Left renal cortex interstitium (tissue), 4 donors: ENCODE measurements at regions not wholly inside any gene's neighbourhood (a gene's known extent, or its start where the extent isn't known, plus 50 kb on each side); places are given as distances from the start of the nearest gene placed in this dataset.

Experiments
- DNase-seq, 4 donors: peaks; one replicate each; pipeline ENCODE4 v3.0.0-alpha.2; 2013; ENCODE audit warnings: low read depth in 4 of 4, low spot score in 2 of 4, missing footprints in 1 of 4

DNA sequence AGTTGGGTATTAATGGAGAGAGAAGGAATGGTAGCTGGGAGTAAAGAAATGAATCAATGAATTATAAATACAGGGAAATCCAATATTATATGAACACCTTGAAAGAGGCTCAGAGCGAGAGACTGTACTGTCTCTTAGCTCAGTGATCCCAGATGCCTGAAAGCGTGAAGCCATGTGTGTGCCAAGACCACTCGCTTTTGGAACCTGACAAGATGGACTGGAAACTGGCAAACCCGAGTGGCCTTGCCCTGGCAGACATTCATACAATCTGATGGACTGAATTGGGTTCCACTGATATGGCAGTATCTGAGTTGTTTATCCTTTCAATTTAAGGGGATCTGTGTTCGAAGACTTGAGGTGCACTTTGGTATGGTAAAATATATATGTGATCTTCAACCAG lies 170.3 kb downstream of the ERCC6L2 start:
- DNase-seq, result no peak

DNA sequence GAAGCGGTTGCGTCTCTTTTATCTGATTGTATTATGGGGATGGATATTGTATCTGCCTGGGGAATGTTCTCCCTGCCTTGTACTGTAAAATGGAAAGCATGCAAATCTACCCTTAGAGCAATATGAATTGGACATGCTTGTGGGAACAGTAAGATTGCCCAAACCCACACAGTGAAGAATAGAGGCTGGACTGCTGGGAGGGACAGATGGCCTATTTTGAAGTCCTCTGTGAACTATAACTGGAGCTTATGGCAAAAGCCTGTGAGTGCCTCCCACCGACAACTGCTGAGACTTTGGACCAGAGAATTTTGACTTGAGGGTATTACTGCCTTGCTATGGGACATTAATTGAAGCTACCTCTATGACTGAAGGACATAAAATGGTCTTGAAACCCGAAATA lies 168.9 kb downstream of the ERCC6L2 start:
- no peak for DNase-seq

DNA sequence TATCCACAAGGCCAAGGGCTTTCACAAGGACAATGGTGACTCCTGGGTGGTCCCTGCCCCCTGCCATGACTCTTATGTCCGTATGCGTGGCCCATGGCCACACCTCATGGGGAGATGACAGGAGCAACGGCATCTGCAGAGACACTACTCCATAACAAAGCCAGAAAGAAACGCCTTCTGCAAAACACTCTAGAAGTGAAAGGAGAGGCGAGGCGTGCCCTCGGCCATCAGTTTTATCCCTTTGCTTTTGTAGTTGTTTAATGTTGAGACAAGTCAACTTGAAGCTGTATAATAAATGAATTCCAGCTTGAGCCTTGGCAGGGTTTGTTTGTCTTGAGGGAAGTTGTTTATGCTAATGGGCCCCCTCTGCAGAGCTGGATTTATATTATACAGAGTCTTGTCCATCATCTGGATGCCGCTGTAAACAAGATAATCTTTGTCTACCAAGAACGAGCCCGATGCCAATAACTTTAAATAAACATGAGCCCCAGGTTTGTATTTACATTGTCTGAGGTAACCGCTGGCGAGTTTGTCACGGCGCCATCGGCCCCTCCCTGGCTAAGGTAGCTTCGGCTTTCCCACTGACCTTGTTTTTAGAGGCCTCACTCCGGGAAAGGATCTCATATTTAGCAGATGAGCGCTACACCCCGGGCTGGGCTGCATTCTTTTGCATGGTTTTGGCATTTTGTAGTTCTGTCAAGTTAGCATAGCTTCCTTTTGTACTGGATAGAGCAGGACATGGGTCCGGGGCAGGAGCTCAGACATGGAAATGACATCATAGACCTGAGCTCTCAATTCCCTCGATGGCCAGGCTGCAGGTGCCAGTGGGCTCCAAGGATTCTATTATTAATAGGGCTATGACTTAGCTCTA lies 165.3 kb downstream of the ERCC6L2 start:
- no peak for DNase-seq

DNA sequence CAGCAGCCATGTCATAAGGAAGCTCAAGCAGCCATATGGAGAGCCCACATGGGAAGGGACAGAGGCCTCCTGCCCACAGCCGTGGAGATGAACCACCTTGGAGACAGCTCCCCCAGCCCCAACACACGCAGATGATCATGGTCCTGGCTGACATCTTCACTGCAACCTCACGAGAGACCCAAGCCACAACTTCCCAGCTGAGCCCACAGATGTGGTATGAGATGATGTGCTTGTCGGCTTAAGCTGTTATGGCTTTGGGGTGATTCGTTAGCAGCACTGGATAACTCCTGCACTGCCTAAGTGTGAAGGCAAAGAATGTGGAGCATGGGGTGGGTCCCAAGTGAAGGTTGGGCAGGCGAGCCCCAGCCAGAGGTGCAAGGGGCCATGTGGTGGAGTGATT lies 163.4 kb downstream of the ERCC6L2 start:
- no peak for DNase-seq

DNA sequence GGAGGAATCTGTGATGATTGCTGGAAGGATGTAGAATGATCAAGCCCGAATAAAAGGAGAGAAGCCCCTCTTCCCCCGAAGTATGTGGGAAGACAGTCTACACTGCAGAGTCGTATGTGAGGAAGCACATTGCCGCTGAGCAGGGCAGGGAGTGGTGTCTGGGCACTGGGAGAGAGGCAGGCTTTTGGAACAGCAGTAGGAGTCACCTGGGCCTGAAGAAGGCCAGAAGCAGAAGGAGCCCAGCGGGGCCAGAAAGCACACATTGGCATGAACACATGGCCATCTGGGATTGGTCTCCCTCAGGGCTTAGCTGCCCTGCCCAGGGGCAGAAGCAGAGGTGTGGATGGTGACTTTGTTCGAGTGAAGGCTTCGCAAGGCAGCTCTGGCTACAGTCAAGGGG lies 162.8 kb downstream of the ERCC6L2 start:
- no peak for DNase-seq

DNA sequence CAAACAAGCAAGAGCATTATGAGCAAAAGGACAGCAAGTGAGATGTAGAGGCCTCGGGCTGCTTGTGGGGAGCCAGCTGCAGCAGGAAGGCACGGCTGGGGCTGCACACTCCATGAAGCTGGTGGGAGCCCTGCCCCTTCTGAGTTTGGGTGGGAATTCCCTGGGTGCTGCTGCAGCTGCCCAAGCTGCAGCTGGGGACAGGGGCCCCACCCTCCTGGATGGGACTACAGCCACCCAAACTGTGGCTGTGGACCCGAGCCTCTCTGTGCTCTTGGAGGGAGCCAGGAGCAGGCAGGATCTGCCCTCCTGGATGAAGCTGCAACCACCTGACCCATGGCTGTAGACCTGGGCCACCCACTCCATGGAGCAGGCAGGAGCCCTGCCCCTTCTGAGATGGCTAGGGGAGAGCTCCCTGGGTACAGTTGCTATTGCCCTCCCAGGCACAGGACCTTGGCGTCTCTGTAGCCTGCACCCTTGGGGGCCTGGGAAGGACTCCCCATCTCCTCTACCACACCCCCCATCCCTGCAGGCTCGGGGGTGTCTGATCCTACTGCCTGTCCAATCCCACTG lies 159.1 kb downstream of the ERCC6L2 start:
- DNase-seq, result no peak

DNA sequence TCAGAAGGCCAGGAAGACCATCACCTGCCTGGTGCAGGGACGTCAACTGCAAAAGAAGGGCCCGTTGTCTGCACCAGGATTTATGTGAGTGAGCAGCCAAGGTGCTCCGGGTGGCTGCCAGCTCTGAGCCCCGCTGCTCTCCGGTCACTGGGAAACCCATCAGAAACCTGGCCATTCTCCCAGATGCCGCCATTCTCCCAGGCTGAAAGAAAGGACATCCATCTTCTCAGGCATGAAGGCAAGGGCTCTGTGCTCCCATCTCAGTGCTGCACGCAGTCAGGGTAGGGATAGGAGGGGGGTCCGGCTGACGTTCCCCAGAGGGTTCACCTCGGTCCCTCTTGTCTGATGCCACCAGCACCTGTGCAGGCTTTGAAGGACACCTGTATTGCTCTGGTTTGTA lies 158.4 kb downstream of the ERCC6L2 start:
- no peak for DNase-seq

DNA sequence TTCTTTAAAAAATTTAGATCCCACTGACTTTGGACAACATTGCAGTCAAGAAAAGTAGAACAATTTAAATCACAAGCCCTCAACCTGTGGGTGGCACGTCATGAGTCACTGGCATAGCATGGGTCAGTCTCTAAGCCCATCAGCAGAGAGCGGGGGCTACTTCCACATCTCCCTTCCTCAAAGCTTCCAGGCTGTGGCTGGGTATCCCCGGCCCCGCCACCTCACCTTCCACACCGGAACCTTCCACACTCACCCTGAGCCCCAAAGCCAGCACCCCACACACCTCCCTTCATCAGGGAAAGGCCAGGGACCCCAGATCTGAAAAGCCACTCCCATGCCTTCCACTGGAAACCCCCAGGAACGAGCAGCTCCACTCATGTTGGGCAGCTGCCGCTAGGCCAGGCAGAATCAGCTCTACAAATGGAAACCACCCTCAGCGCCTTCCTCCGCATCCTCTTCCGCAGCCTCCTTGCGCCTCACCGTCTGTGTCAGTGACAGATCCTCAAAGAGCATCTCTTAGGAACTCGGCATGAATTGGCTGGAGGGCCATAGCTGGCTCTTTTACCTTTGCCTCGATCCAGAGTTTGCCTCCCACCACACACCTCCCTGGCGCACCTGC lies 156.5 kb downstream of the ERCC6L2 start:
- DNase-seq, result no peak

DNA sequence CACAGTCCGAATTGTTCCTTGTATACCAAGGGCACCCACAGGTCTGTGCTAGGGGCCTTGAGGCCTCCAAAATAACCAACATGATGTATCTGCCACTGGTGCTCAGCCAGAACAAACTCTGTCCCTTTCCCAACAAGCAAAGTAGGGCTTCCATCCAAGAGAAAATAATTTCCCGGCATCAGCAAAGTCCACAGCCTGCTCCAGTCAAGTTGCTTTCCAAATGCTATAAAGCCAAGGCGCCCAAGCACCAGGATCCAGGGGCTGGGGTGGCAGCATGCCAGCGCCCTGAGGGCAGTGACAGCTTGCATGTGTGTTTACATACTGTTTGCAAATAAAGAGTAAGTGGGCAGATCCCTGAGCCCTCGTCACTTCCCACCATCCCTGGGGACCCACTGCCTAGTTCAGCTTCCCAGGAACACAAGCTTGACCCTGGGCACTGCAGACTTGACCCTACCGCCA lies 155.9 kb downstream of the ERCC6L2 start:
- DNase-seq, result no peak

DNA sequence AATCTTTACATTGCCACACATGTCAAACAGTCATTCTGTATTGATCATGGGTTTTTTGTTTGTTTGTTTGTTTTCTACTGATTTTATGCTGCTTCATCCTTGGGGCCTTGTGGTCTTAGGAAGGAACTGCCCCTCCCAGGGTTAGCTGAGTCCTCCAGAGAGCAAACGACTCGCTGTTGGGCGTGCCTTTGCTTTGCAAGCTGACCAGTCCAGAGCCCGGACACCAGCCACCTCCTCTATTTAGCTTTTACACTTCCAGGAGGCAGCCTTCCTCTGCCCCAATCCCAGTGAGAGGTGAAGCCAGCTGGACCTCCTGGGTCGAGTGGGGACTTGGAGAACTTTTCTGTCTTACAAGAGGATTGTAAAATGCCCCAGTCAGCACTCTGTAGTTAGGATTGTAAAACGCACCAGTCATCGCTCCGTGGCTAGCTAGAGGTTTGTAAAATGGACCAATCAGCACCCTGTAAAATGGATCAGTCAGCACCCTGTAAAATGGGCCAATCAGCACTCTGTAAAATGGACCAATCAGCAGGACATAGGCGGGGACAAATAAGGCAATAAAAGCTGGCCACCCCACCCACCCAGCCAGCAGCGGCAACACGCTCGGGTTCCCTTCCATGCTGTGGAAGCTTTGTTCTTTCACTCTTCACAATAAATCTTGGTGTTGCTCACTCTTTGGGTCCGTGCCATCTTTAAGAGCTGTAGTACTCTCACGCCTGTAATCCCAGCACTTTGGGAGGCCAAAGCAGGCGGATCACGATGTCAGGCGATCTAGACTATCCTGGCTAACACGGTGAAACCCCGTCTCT lies 154.4 kb downstream of the ERCC6L2 start:
- DNase-seq, result no peak

DNA sequence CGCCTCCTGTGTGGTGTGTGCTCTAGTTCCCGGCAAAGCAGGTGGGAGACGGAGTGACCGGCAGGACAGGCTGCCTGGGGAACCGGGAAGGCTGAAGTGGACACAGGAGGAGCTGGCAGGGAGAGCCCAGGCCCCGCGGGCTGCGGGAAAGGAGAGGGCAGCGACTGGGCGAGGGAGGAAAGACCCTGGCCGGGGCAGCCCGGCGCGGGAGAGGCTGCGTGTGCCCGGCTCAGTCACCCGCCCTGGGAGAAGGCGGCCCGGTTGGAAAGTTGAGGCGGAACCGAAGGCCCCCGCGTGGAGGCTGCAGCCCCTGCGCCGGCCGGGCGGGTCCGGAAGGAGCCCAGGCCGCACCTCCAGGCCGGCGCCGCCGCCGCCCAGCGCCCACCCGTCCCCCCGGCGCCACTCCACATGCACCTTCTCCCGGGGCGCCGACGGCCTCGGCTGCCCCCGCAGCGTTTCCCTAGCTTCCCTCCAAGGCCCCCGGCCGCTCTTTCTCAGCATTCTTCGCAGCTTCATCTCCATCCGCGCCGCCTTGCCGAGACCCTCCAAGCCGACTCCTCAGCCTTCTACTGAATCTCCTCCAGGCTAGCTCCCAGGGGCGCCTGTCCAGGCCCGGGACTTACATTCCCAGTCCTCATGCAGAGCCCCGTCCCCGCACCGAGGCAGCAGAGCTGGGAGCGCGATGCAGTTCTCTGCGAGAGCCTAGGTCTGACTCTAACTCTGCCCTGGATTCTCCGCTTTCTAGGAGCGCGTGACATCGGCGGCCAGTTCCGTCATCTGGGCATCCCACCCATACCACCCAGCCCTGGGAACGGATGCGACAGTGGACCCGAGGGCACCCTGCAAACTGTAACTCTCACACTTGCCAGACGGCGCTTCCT lies 152.0 kb downstream of the ERCC6L2 start:
- no peak for DNase-seq

DNA sequence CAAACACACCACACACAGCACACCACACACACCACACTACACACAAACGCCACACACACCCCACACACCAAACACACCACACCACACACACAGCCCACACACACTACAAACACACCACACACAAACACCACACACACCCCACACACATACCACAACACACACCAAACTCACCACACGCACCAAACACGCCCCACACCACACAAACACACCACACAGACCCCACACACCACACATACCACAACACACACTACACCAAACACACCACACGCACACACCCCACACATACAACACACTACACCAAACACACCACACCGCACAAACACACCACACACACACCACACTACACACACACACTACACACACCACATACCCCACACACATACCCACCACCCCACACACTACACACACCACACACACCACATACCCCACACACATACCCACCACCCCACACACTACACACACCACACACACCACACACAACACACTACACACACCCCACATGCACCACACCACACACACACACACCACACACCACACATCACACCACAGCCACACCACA lies 151.2 kb downstream of the ERCC6L2 start:
- DNase-seq, result no peak

DNA sequence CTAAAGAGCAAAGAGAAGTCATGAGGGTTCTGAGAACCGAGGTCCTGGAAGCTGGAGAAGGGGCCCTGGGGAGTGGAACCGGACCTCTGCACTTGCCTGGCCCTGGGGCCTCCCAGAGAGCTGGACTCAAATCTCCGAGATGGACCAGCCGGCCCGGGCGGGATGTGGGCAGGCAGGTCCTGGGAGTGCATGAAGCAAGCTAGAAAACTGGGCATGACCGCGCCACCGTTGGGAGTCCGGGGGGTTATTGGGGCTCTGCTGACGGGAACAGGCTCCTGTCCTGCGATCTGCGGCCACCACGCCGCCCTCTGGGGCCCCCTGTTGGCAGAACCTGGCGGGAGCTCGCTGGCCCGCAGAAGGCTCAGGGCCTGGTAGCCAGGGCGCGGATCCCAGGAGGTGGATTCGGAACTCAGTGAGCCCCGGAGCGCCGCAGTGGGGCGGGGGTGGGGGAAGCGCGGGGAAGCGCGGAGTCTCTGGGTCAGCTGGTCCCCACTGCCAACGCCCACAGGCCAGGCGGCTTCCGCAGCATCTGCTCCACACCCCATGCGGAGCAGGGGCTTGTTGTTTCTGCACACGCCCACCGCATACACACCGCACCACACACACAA lies 150.6 kb downstream of the ERCC6L2 start:
- DNase-seq, result no peak

DNA sequence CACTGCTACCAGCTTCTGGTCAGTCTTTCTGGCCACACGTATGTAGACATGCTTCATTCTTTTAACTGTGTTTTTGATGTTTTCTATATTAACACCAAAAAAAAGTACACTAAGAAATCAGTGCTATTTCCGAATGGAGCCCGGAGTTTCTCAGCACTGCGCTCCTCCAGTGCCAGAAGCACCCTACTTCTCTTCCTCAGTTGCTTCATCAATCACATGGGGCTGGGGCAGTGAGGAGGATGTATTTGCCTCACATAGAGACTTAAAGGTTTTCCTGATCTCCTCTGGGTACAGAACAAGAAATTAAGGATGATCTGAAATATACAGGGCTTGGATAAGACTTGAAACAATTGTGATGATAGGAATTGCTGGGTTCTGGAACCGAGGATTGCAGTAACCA lies 148.0 kb downstream of the ERCC6L2 start:
- DNase-seq, result no peak

DNA sequence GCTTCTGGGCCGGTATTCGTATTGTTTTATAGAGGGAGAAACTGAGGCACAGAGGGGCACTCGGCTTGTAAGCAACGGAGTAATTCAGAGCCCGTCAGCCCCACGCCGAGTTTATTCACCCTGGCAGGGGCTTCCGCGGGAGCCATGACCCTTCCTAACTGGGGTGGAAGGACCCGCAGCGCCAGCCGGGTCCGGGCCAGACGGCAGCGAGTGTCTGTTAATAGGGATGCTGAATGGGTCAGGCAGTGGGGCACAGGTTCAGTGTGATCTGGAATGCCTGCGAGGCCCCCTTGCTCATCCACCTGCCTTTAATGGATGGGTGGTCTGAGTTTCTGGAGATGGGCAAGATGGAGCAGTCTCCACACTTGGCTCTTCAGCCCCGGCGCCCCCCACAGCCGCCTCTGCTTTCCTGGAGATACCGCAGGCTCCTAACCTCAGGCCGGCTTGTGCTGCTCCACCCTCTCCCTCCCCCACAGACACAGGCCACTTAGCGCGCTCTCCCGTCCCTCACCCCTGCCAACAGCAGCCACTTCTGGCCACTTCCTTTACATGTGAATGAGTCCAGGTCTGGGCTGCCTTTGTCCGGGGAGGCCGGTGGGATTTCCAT lies 147.1 kb downstream of the ERCC6L2 start:
- no peak for DNase-seq

DNA sequence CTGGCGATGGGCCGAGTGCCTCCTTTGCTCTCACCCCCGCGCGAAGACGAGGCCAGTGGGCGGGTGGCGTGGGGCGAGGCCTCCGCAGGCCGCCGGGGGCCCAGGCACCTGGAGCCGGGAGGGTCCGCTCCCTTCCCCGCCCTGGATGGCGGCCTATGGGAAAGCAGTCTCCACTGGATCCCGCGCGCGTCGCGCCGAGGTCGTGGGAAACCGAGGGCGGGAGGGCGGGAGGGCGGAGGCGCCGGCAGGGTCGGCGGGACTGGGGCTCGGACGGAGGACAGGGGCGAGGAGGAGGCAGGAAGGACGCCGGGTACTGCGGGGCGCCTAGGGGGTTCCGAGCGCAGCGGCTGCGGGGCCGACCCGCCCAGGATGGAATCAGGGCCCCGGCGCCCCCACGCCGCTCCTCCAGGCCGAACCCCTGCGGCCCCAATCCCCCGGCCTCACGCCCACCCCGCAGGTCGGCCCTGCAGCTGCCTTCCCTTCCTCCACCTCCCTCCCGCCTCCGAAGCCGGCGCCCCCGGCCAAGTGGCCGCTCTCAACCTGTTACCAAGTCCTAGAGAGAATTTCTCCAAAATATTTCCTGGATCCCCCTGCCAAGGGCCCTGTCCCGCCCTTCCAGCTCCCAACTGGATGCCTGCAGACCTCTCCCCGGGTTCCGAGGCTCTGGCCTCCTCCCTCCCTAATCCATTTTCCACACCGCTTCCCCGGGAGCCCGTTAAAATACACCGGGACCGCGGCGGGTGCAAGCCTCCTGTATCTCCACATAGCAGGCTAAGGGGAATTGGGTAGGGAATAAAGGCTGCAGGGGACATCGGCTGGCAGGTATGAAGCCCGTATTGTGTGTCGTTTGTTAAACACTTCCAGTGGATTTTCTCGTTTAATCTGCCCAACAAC lies 146.3 kb downstream of the ERCC6L2 start:
- DNase-seq, result no peak

DNA sequence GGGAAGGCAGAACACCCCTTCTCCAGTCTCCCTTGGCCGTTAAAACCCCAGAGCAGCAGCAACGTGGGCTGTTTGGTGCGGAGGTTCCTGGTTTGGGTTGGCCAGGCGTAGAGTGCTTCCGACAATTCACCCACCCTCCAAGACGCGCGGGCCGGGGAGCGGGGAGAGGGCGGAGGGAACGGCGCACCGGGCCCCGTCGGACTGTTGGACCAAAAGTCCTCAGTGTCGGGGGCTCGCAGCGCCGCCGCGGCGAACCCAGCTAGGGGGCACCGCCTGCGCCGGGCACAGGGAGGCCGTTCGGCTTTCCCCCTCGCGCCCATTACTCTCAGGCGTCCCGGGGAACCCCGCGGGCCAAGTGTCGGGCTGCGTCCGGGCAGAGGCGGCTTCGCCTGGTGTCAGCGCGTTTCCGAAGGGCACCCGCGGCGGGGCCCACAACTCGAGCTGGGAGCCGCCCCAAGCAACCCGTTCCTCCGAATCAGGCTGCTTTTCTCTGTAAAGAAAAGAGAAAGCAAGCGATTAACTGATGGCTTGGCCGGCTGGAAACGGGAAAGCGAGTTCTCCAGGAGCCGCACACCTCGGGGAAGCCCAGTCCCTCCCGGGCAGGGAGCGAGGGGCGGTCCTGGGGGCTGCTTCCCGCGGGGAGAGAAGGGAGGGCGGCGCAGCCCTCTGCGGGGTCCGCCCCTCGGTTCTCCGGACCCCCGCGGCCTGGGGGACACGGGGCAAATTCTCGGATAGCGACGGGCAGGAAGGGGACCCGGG lies 145.5 kb downstream of the ERCC6L2 start:
- no peak for DNase-seq
